CD14-positive monocyte (primary cell): ENCODE measurements at regions not wholly inside any gene's neighbourhood (a gene's known extent, or its start where the extent isn't known, plus 50 kb on each side); places are given as distances from the start of the nearest gene placed in this dataset.
A peak's percentile ranks its signal among the peaks of the same experiment; 100 is the strongest.

Experiments used
- DNase-seq, 3 donors: peaks; one replicate each; pipeline ENCODE4 v3.0.0-alpha.2; 2011 to 2022
- H2AFZ ChIP-seq: 2 replicates; pipeline ENCODE4 v1.6.0; 2012; ENCODE audit warnings: mild to moderate bottlenecking, low read depth, low read length, inconsistent platforms; ENCODE audit not compliant: insufficient read depth, poor library complexity, severe bottlenecking
- H3K27ac ChIP-seq, 2 donors: 1 replicate in 1 of 2; 2 replicates in 1 of 2; pipeline ENCODE4 v1.5.1; 2012 to 2013; ENCODE audit warnings: low read length in 2 of 2, control low read depth in 1 of 2, inconsistent platforms in 1 of 2, low read depth in 1 of 2, mild to moderate bottlenecking in 1 of 2
- H3K27me3 ChIP-seq, 2 donors: one replicate each; pipeline versions ENCODE4 v1.6.0 to v1.6.1; 2011 to 2013; ENCODE audit warnings: low read length in 2 of 2; ENCODE audit not compliant: control insufficient read depth in 2 of 2, insufficient read depth in 2 of 2
- H3K36me3 ChIP-seq, 2 donors: replicated peaks in 1 of 2; 1 replicate in 1 of 2; 2 replicates in 1 of 2; pipeline versions ENCODE4 v1.5.1 to v1.6.1; 2012 to 2013; ENCODE audit warnings: low read length in 2 of 2, control low read depth in 1 of 2, inconsistent platforms in 1 of 2, mild to moderate bottlenecking in 1 of 2; ENCODE audit not compliant: insufficient read depth in 2 of 2, control insufficient read depth in 1 of 2
- H3K4me1 ChIP-seq, 2 donors: 1 replicate in 1 of 2; 2 replicates in 1 of 2; pipeline versions ENCODE4 v1.5.1 to v1.6.1; 2012 to 2013; ENCODE audit warnings: low read length in 2 of 2, control low read depth in 1 of 2, inconsistent platforms in 1 of 2, mild to moderate bottlenecking in 1 of 2, moderate library complexity in 1 of 2; ENCODE audit not compliant: insufficient read depth in 2 of 2, control insufficient read depth in 1 of 2
- H3K4me2 ChIP-seq: replicated peaks from 2 replicates; pipeline ENCODE3; 2012; ENCODE audit warnings: low read length, moderate library complexity, mild to moderate bottlenecking; ENCODE audit not compliant: poor library complexity, severe bottlenecking; ENCODE audit errors: extremely low read depth
- H3K4me3 ChIP-seq, 3 experiments: fragments of 200-600 bp in 1 of 3; sonication (generic) in 1 of 3; replicated peaks in 1 of 3; 1 replicate in 2 of 3; 2 replicates in 1 of 3; pipeline ENCODE4 v1.5.1; 2011 to 2013; ENCODE audit warnings: low read length in 3 of 3, mild to moderate bottlenecking in 3 of 3, control low read depth in 2 of 3, low read depth in 2 of 3, inconsistent platforms in 1 of 3, moderate library complexity in 1 of 3
- H3K79me2 ChIP-seq: 2 replicates; pipeline ENCODE4 v1.6.0; 2012; ENCODE audit warnings: mild to moderate bottlenecking, control low read depth, inconsistent platforms, low read length, moderate library complexity; ENCODE audit not compliant: insufficient read depth
- H3K9ac ChIP-seq: 2 replicates; pipeline ENCODE4 v1.6.0; 2017; ENCODE audit warnings: low read length, mild to moderate bottlenecking; ENCODE audit not compliant: insufficient read depth, poor library complexity, severe bottlenecking
- H3K9me3 ChIP-seq, 2 donors: replicated peaks in 1 of 2; 1 replicate in 1 of 2; 2 replicates in 1 of 2; pipeline versions ENCODE4 v1.5.1 to v1.6.1; 2012 to 2013; ENCODE audit warnings: low read length in 2 of 2, control low read depth in 1 of 2; ENCODE audit not compliant: control insufficient read depth in 1 of 2, insufficient read depth in 1 of 2
- H4K20me1 ChIP-seq: 2 replicates; pipeline ENCODE4 v1.6.0; 2012; ENCODE audit warnings: mild to moderate bottlenecking, low read length, control low read depth, moderate library complexity; ENCODE audit not compliant: insufficient read depth
- H3K27ac Mint-ChIP-seq, 7 donors: one replicate each; pipeline ENCODE4 v1.8.0; 2020; ENCODE audit warnings: mild to moderate bottlenecking in 7 of 7, mixed read lengths in 7 of 7, moderate library complexity in 6 of 7, inconsistent platforms in 2 of 7
- H3K27me3 Mint-ChIP-seq, 3 donors: one replicate each; pipeline ENCODE4 v1.8.0; 2021 to 2022; ENCODE audit warnings: low read depth in 3 of 3, mild to moderate bottlenecking in 3 of 3, mixed read lengths in 3 of 3, moderate library complexity in 3 of 3, inconsistent platforms in 1 of 3
- H3K36me3 Mint-ChIP-seq, 2 donors: one replicate each; pipeline ENCODE4 v1.8.0; 2020; ENCODE audit warnings: mixed read lengths in 2 of 2, inconsistent platforms in 1 of 2, mild to moderate bottlenecking in 1 of 2
- H3K4me1 Mint-ChIP-seq: one replicate; pipeline ENCODE4 v1.8.0; 2020; ENCODE audit warnings: mild to moderate bottlenecking, mixed read lengths
- H3K4me3 Mint-ChIP-seq, 2 donors: one replicate each; pipeline ENCODE4 v1.8.0; 2020; ENCODE audit warnings: mild to moderate bottlenecking in 2 of 2, mixed read lengths in 2 of 2, moderate library complexity in 1 of 2
- H3K9me3 Mint-ChIP-seq, 7 donors: one replicate each; pipeline ENCODE4 v1.8.0; 2020 to 2022; ENCODE audit warnings: mixed read lengths in 7 of 7, mild to moderate bottlenecking in 6 of 7, moderate library complexity in 6 of 7, inconsistent platforms in 2 of 7
- CTCF ChIP-seq: fragments of 200-600 bp; IDR thresholded peaks from one replicate; pipeline ENCODE4 v1.8.0; 2022; ENCODE audit warnings: antibody characterized with exemption, mild to moderate bottlenecking
- WGBS: methylation state at CpG from one replicate; pipeline ENCODE4 v1.1.5; 2013; ENCODE audit warnings: missing lambda C conversion rate; ENCODE audit not compliant: insufficient coverage; 5-methylcytosine and 5-hydroxymethylcytosine counted together
- intact Hi-C, 2 donors: fragments of 100-400 bp; cut with micrococcal nuclease; formaldehyde crosslinking; loops; one replicate each; pipeline versions ENCODE4 v1.15.0 to v1.15.1; 2023

GRCh38 chr12:40156021-40156764, 50.3 kb upstream of the SLC2A13 start:
- Histone ChIP-seq H3K9ac (no peak overlapping the region), H3K4me2 (peak overlapping the region; percentile 10), H3K36me3 (no peaks in the 10 kb centered on the region), H2AFZ (no peak overlapping the region), H3K27me3 (no peaks in the 10 kb centered on the region), H4K20me1 (no peaks in the 10 kb centered on the region), H3K9me3 (no peaks in the 10 kb centered on the region), H3K79me2 (no peaks in the 10 kb centered on the region), H3K4me1 (peaks cover 55 to 75% of the 10 kb centered on the region in 2 donors), H3K27ac (peak overlapping the region in 1 of 2 donors; percentile 42), H3K4me3 (no peak overlapping the region)
- Mint-ChIP-seq H3K4me1 (peaks cover 53% of the 10 kb centered on the region), H3K36me3 (no peaks in the 10 kb centered on the region), H3K4me3 (peak overlapping the region in 1 of 2 donors; percentile 53), H3K27me3 (no peaks in the 10 kb centered on the region), H3K27ac (peak overlapping the region in 5 of 7 donors; percentile 4 to 73 (median 16)), H3K9me3 (peaks cover 0 to 2% (median 0%) of the 10 kb centered on the region in 7 donors)
- no peak for DNase-seq
- TF ChIP-seq CTCF = no peak
- intact Hi-C loops = loop anchor here (5.0 kb wide), 2 partner anchors 51 to 71 kb away; no protein-coding TSS in a partner anchor
- WGBS = no CpG with 5 or more reads among the region's 5 CpGs
